GM19324 (cell line): ENCODE measurements at regions not wholly inside any gene's neighbourhood (a gene's known extent, or its start where the extent isn't known, plus 50 kb on each side); places are given as distances from the start of the nearest gene placed in this dataset.

Experiments
- ATAC-seq: cut with Tn5 transposase; IDR thresholded peaks from one replicate; pipeline ENCODE4 v1.9.1; 2021; ENCODE audit warnings: mild to moderate bottlenecking, moderate library complexity; ENCODE audit not compliant: unreplicated experiment, low FRiP score

GRCh38 chr20:19889011-19889953, 127.9 kb upstream of the NAA20 start:
- no peak for ATAC-seq

GRCh38 chr20:19890445-19891051, 126.6 kb upstream of the NAA20 start:
- no peak for ATAC-seq

- ATAC-seq, result no peak
Observed at GRCh38 chr20:19893356-19893755, 123.8 kb upstream of the NAA20 start.

- no peak for ATAC-seq
Observed at GRCh38 chr20:19895761-19896160, 121.4 kb upstream of the NAA20 start.

GRCh38 chr20:19897891-19898290, 119.3 kb upstream of the NAA20 start:
- no peak for ATAC-seq

- ATAC-seq, result no peak
Observed at GRCh38 chr20:19901226-19901625, 115.9 kb upstream of the NAA20 start.

- no peak for ATAC-seq
Observed at GRCh38 chr20:19903168-19903811, 113.9 kb upstream of the NAA20 start.

- no peak for ATAC-seq
Observed at GRCh38 chr20:19907326-19908056, 109.7 kb upstream of the NAA20 start.

GRCh38 chr20:19908576-19908975, 108.6 kb upstream of the NAA20 start:
- ATAC-seq, result no peak

- no peak for ATAC-seq
Observed at GRCh38 chr20:19909725-19910124, 107.4 kb upstream of the NAA20 start.

- no peak for ATAC-seq
Observed at GRCh38 chr20:19911810-19912382, 105.3 kb upstream of the NAA20 start.

- ATAC-seq, result no peak
Observed at GRCh38 chr20:19913349-19913748, 103.8 kb upstream of the NAA20 start.

GRCh38 chr20:19913927-19914614, 103.1 kb upstream of the NAA20 start:
- ATAC-seq, result no peak

GRCh38 chr20:19915111-19915798, 101.9 kb upstream of the NAA20 start:
- ATAC-seq, result no peak

- ATAC-seq, result no peak
Observed at GRCh38 chr20:19916531-19917485, 100.4 kb upstream of the NAA20 start.

GRCh38 chr20:19918965-19919329, 98.2 kb upstream of the NAA20 start:
- ATAC-seq, result no peak

- ATAC-seq, result no peak
Observed at GRCh38 chr20:19920381-19921138, 96.6 kb upstream of the NAA20 start.
